HG02981 (cell line): ENCODE measurements at regions not wholly inside any gene's neighbourhood (a gene's known extent, or its start where the extent isn't known, plus 50 kb on each side); places are given as distances from the start of the nearest gene placed in this dataset.
A peak's percentile ranks its signal among the peaks of the same experiment; 100 is the strongest.
"Not testable (repeated sequence)": the region's sequence is repeated elsewhere in the genome, so short reads cannot be mapped to it uniquely, and the experiment has no call there.

ENCODE experiments used
- ATAC-seq: cut with Tn5 transposase; IDR thresholded peaks from one replicate; pipeline ENCODE4 v1.9.1; 2021; ENCODE audit warnings: mild to moderate bottlenecking, moderate library complexity; ENCODE audit not compliant: unreplicated experiment

DNA sequence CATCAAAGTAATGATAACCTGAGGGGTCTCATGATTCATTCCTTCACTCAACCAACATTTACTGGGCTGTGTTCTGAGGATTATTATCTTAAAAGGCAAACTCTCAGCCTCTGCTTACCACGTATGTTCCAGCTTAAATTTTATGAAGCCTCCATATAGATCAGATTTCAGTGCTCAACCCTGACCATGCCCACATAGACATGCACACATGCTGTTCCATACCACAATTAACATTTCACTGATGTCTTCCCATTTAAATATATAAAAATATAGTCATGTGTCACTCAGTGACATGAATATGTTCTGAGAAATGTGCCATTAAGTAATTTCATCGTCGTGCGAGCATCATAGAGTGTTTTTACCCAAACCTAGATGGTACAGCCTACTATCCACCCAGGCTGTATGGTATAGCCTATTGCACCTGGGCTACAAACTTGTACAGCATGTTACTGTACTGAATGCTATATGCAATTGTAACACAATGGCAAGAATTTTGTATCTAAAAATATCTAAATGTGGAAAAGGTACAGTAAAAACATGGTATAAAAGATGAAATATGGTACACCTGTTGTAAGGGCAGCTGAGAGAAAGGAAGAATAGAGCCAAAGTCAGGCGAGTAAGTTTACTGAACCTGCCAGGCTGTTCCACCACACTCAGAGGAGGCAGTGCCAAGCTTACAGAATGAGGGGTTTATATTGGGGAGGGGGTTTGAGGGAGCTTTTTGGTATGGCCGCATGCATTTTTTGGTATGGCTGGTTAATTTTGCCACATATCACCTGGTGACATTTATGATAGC lies 134.7 kb upstream of the ETV3 start:
- ATAC-seq, result no peak

DNA sequence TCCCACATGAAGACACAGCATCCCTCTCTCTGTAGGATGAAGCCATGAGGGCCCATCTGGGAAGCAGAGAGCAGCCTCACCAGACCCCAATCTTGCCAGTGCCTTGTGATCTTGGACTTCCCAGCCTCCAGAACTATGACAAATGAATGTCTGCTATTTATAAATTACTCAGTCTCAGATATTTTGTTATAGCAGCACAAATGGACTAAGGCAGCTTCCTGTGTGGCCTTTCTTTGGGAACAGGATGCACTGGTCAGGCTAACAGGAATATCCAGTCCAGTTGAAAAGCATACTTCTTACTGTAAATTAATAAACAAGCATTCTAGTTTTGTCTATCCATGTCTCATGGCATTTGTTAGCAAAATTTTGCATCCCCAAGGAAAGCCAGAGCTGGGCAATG lies 134.1 kb upstream of the ETV3 start:
- no peak for ATAC-seq

DNA sequence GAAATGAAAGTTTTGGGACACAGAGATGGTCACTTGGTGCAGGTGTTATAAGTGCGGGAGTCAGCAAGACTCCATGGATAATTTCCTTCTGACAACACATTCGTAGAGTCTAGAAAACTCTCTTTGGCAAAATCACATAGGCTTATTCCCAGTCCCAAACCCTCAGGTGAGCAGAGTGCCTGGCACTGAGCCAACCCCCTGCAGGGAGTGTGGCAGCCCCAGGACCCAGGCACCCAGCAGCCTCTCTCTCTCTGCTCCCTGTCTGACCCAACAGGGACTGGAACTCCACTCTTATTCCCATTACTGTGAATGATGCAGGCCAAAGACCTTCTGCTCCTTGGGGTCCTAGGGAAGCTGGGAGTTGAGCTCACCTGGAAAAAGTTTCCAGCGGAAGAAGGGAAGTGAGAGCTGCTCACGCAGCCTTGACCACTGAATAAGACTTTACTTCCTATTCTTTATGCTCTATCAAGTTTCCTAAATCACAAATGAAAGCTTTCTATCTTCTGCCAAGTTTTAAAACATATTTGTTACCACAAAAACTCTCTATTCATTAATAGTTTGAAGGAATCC lies 132.6 kb upstream of the ETV3 start:
- ATAC-seq, result no peak

DNA sequence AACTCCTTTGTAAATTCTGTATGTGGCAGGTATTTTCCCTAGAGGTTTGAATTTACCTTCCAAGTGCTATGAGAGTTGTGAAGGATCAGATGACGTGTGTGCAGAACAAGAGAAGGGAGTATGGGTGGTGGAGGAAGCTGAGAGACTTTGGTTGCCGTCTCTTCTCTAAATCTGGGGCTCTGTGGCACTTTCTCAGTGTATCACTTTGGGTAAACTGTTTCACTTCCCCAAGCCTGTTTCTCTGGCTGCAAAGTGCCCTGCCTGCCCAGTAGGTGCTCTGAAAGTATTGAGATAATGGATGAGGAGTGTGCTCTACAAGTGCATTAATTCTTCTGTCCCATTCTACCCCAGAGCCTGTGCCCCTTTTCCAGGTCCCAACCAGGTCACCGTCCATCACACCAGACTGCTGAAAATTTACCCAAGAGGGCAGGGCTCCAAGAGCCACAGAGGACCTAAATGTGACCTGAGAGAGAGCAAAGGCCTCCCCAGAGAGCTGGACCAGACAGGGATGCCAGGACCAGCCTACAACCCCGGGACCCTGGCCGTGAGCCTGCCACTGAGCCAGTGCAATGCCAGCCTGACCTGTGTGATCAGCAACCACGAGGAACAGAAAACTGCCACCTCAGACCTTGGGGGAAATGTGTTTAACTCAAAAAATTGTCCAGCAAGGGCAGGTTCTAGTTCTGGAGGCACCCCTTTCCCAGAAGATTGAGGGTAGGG lies 131.6 kb upstream of the ETV3 start:
- peak; percentile 87 for ATAC-seq

DNA sequence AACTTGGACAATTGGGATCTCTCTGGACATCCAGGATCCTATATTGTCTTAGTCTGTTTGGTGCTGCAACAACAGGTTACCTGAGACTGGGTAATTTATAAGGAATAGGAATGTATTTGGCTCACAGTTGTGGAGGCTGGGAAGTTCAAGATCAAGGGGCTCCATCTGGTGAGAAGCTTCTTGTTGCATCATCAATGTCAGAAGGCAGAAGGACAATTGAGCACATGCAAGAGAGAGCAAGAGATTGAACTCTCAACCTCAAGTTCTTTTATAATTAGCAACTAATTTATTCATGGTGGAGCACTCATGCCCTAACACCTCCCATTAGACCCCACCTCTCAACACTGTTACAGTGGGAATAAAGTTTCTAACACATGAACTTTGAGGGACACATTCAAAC lies 124.7 kb upstream of the ETV3 start:
- ATAC-seq, result no peak

DNA sequence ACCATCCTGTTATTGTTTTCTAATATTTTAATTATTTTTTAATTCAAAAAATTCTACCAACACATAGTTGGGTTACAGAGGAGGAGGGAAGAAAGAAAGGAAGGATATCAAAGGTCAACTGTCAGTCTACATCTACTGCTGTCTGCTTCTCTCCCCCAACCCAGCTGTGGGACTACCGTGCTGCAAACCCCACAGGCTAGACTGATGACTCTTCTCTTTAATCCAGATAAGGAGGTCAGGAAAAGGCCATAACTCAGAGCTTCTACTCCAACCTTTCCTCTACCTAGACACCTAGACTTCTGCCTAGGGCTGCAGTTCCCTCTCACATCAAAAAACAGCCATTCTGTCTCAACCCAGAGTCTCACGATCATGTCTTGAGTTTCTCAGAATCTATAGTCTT lies 124.2 kb upstream of the ETV3 start:
- ATAC-seq, result no peak

DNA sequence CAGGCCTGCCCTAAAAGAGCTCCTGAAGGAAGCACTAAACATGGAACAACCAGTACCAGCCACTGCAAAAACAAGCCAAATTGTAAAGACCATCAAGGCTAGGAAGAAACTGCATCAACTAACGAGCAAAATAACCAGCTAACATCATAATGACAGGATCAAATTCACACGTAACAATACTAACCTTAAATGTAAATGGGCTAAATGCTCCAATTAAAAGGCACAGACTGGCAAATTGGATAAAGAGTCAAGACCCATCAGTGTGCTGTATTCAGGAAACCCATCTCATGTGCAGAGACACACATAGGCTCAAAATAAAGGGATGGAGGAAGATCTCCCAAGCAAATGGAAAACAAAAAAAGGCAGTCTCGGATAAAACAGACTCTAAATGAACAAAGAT lies 117.7 kb upstream of the ETV3 start:
- not testable (repeated sequence) for ATAC-seq

DNA sequence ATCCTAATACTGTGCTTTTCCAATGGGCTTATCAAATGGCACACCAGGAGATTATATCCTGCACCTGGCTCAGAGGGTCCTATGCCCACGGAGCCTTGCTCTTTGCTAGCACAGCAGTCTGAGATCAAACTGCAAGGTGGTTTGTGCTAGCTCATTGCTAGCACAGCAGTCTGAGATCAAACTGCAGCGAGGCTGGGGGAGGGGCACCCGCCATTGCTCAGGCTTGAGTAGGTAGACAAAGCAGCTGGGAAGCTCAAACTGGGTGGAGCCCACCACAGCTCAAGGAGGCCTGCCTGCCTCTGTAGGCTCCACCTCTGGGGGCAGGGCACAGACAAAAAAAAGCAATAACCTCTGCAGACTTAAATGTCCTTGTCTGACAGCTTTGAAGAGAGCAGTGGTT lies 116.0 kb upstream of the ETV3 start:
- not testable (repeated sequence) for ATAC-seq

DNA sequence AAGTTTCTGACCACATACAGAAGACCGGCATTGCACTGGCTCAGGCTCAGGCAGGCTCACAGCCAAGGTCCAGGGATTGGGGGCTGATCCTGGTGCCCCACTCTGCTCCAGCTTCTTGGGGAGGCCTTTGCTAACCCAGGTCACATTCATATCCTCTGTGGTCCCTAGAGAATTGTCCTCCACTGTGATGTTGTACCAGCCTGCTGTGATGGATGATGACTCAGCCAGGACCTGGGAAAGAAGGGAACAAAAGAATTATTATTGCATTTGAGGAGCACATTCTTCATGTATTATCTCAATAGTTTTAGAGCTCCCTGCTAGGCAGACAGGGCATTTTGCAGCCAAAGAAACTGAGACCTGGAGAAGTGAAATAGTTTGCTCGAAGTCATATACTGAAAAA lies 114.3 kb upstream of the ETV3 start:
- no peak for ATAC-seq

DNA sequence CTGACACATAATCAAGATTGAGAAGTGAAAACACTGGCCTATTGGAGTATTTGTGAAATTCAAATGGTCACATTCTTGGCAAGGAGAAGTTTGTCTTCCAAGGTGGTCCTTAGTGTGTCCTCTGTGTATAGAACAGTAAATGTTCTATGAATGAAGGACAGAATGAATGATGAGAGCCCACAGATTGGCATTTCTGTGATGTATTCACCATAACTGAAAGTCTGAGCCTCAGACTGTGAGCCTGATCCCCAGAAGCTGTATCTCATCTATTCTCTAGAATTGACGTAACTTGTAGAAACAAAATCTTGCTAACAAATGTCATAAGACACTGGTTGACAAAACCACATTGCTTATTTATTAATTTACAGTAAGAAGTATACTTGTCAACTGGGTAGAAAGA lies 111.5 kb upstream of the ETV3 start:
- ATAC-seq, result no peak

DNA sequence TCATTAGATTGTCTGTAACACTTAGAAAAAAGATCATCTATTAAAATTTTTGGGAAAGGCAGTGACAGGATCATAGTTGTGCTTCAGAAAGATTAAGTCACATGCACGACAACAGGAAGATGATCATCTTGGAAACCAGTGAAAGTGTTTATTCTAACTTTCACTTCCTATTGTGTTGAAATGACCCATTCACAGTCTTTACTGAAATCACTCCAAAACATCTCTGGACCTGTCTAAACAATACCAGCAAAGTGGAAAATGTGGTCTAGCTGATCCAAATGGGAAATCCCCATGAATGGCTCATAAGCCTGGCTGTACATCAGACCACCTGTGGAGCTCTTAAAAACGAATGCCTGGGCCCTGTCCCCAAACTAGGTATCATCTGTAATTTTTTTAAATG lies 111.1 kb upstream of the ETV3 start:
- peak; percentile 86 for ATAC-seq

DNA sequence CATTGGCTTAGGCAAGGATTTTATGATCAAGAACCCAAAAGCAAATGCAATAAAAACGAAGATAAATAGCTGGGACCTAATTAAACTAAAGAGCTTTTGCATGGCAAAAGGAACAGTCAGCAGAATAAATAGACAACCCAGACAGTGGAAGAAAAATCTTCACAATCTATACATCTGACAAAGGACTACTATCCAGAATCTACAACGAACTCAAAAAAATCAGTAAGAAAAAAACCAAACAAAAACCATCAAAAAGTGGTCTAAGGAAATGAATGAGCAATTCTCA lies 109.5 kb upstream of the ETV3 start:
- not testable (repeated sequence) for ATAC-seq

DNA sequence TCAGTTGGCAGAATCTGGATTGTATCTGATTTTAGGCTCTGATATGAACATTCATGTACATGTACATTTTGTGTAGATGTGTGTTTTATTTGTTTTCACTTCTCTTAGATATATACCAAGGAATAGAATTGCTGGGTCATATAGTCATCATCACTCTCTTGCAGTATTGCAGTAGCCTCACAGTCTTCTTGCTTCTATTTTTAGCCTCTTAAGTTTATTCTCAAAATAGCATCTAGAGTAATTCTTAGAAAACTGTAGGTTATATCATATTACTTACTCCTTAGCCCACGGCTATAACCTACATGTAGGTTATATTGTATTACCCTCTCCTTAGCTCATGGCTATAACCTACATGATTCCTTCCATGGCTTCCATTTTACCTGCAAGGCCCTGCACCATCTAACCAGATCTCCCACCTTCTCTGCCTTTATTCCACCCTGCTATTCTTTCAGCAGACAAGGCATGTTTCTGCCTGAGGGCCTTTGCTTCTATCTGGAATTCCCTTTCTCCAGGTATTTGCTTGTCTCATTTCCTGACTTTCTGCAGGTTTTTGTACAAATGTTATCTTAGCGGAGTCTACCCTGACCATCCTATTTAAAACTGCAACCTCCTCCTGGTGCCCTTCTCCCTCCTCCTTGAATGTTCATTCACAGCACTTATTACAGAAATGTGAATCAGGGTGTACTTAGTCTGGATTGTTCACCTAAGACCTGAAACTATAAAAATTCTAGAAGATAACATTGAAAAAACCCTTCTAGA lies 109.0 kb upstream of the ETV3 start:
- ATAC-seq, result no peak

DNA sequence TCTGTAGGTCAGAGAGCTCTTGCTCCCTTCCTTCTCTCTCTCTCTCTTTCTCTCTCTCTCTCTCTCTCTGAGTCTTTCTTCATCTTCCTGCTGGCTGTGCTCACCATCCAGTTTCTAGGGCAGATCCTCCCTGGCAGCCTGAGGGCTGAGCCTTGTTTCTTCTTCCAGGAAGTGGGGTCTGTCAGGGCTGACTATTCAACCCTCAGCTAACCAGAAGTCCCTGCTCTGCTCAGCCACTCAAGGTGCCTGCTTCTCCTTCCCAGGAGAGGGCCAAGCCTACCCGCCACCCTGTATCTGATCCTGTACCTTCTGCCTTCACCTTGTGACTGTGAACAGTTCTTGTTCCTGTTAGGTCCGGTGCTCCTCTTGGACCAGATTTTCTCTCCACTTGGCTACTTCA lies 107.6 kb upstream of the ETV3 start:
- ATAC-seq, result no peak

DNA sequence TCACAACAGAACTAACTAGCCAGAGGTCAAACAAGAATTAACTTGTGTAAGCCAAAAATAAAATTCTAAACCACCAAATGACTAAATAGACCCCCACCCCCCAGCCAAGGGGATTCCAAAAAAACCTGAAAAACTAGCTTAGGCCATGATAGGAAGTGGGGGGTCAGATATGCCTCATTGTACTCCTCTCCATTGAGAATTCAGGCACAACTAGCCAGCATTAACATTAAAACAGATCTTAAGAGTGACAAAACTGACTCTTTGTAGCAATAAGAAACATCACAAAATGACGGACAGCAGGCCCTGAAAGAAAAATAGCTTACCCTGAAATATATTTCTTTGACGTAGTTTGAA lies 103.0 kb upstream of the ETV3 start:
- ATAC-seq, result no peak

DNA sequence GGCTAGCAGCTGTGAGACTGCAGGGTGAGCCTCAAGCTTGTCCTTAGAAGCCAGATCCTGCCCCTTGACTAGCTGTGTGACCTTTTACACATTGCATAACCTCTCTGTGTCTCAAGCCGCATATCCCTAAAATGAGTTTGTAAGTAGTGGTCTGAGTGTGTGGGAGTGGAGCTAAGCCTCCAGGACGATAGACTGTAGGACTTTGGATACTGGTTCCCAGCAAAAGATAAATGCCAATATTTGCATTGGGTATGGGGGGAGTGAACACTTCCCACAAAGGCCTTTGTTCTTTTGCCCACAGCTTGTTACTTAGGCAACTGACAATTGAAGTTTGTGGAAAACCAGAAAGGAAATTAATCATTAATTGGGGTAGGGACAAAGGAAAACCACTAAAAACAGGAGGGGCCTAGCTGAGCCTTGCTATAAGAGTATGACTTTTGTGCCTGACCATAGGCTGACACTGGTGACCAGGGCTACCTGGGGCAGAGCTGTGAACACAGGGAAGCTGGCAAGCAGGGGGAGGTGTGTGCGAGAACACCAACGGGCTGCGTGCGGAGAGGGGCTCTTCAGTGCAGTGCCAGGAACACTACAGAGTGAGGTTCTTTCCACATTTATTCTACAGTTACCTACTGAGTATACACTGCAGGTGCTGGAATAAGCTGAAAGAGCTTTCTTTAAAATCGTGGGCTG lies 102.4 kb upstream of the ETV3 start:
- peak; percentile 83 for ATAC-seq

DNA sequence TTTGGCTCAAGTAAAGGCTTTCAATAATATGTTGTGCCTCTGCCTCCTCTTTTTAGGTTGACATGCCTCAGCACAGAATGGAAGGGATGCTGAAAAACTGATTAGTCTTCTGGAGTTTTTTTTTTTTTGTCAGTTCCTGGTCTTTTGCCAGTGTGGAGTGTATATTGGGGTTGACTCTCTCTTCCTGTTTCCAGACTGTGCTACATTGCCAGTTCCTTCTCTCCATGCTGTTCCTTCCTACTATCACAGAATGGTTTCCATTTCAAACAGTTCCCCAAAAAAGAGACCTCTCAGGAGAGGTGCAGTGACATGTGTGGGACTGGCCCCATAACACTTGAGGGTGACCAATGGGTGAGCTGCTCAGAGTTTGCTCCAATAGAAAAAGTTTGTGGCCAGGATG lies 101.7 kb upstream of the ETV3 start:
- no peak for ATAC-seq

DNA sequence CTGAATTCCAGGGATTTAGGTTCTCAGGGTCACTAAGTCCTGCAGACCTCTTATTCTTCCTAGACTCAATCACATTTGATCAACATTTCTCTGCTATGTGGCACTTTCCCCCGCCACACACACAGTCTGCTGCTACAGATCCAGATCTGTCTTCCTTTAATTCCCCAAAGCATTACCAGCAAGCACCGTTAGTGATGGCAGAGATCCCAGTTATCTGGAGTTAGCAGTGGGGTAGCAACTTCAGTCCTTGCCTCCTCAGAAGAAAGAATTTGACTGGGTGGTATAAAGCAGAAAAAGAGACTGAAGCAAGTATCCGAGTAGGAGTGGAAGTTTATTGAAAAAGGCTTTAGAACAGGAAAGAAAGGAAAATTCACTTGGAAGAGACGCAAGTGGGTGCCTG lies 100.4 kb upstream of the ETV3 start:
- ATAC-seq, result no peak

DNA sequence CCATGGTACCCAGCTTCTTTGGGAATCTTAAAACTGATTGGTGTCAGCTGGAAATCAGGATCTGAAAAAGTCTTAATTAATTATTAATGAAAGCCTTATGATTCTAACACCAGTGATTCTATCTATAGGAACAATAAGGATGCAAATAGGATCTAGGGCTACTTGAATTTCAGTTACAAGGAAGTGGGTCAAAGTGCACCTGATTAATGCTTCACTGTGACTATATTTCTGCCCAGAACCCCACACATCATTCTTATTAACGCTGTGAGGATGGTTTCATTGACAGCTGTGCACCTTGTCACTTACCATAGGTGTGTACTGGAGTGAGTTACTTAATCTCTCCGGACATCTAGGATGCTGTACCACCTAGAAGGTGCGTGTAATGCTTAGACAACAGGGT lies 99.8 kb upstream of the ETV3 start:
- no peak for ATAC-seq

DNA sequence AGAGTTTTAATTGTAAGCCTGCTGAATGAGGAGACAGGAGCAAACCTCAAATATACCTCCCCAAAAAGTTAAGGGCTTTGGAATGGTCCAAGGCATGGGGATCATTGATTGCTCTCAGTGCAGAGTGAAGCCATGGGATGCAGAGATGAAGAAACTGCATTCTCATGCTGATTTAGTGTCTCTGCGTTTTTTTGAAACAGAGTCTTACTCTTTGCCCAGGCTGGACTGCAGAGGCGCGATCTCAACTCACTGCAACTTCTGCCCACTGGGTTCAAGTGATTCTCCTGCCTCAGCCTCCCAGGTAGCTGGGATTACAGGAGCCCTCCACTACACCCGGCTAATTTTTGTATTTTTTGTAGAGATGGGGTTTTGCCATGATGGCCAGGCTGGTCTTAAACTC lies 99.3 kb upstream of the ETV3 start:
- no peak for ATAC-seq

DNA sequence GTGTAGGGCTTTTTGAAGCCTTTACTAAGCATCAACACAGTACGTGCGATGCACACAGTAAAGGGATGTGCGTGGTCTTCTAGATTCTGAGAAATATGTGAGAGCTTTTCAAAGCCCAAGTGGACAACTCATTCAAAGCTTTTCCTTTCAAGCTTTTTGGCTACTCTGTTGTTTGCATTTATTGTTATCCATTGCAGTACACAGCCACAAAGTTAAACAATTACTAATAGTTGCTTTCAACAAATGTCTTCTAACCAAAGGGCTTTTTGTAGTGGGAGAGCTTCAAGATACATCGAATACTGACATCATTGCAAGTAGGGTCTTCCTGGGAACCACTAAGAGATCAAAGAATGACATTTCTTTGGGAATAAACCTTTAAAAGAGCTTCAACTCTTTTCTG lies 97.9 kb upstream of the ETV3 start:
- ATAC-seq, result no peak
